GM23338 (cell line): ENCODE measurements at regions not wholly inside any gene's neighbourhood (a gene's known extent, or its start where the extent isn't known, plus 50 kb on each side); places are given as distances from the start of the nearest gene placed in this dataset.

ENCODE experiments used
- ATAC-seq: fragments of 200-7000 bp; cut with Tn5 transposase; 3 replicates; pipeline ENCODE4 v1.9.1; 2020
- DNase-seq: peaks from one replicate; pipeline ENCODE4 v3.0.0-alpha.2; 2015; ENCODE audit warnings: low spot score
- H2AFZ ChIP-seq: fragments of 200-600 bp; sonication (generic); 2 replicates; pipeline ENCODE4 v1.8.0; 2016; ENCODE audit warnings: antibody characterized with exemption, mild to moderate bottlenecking, moderate library complexity
- H3F3A ChIP-seq: fragments of 200-600 bp; sonication (generic); replicated peaks from 2 replicates; pipeline ENCODE4 v1.8.0; 2017; ENCODE audit warnings: antibody characterized with exemption, mixed run types, low read depth
- H3K27ac ChIP-seq: fragments of 200-600 bp; sonication (generic); 2 replicates; pipeline ENCODE4 v1.6.1; 2016; ENCODE audit warnings: low read depth
- H3K27me3 ChIP-seq: fragments of 200-600 bp; sonication (generic); 2 replicates; pipeline ENCODE4 v1.8.0; 2016; ENCODE audit warnings: mild to moderate bottlenecking, mixed run types, moderate library complexity; ENCODE audit not compliant: insufficient read depth
- H3K36me3 ChIP-seq: fragments of 200-600 bp; sonication (generic); 2 replicates; pipeline ENCODE4 v1.8.0; 2016; ENCODE audit warnings: mild to moderate bottlenecking; ENCODE audit not compliant: insufficient read depth
- H3K4me1 ChIP-seq: fragments of 200-600 bp; sonication (generic); 2 replicates; pipeline ENCODE4 v1.8.0; 2016; ENCODE audit warnings: mild to moderate bottlenecking, moderate library complexity; ENCODE audit not compliant: insufficient read depth
- H3K4me2 ChIP-seq: fragments of 200-600 bp; sonication (generic); 2 replicates; pipeline ENCODE4 v1.7.1; 2017; ENCODE audit warnings: mixed run types
- H3K4me3 ChIP-seq: fragments of 200-600 bp; sonication (generic); 2 replicates; pipeline ENCODE4 v1.6.1; 2016; ENCODE audit warnings: mixed run types
- H3K79me2 ChIP-seq: fragments of 200-600 bp; sonication (generic); replicated peaks from 2 replicates; pipeline ENCODE4 v1.8.0; 2017; ENCODE audit warnings: mild to moderate bottlenecking; ENCODE audit not compliant: insufficient read depth
- H3K9me2 ChIP-seq: fragments of 200-600 bp; sonication (generic); 2 replicates; pipeline ENCODE4 v1.8.0; 2017; ENCODE audit not compliant: insufficient read depth
- H4K20me1 ChIP-seq: fragments of 200-600 bp; sonication (generic); replicated peaks from 2 replicates; pipeline ENCODE4 v1.8.0; 2017; ENCODE audit warnings: mild to moderate bottlenecking; ENCODE audit not compliant: insufficient read depth
- H3K27ac Mint-ChIP-seq: 2 replicates; pipeline ENCODE4 v1.8.0; 2020; ENCODE audit warnings: inconsistent platforms, mild to moderate bottlenecking, moderate library complexity, mixed read lengths
- H3K27me3 Mint-ChIP-seq: 3 replicates; pipeline ENCODE4 v1.8.0; 2022; ENCODE audit warnings: low read depth, mild to moderate bottlenecking, moderate library complexity, mixed read lengths, inconsistent platforms; ENCODE audit not compliant: insufficient read depth, poor library complexity
- H3K36me3 Mint-ChIP-seq: 3 replicates; pipeline ENCODE4 v1.8.0; 2021; ENCODE audit warnings: low read depth, mild to moderate bottlenecking, inconsistent platforms, moderate library complexity, mixed read lengths
- H3K4me1 Mint-ChIP-seq: 3 replicates; pipeline ENCODE4 v1.8.0; 2020; ENCODE audit warnings: mild to moderate bottlenecking, inconsistent platforms, mixed read lengths
- H3K4me3 Mint-ChIP-seq: 3 replicates; pipeline ENCODE4 v1.8.0; 2021; ENCODE audit warnings: moderate library complexity, mild to moderate bottlenecking, inconsistent platforms, mixed read lengths
- H3K9me3 Mint-ChIP-seq: 3 replicates; pipeline ENCODE4 v1.8.0; 2020; ENCODE audit warnings: moderate library complexity, mild to moderate bottlenecking, inconsistent platforms, mixed read lengths
- CREB1 ChIP-seq: fragments of 250-450 bp; sonication (Bioruptor Pico); IDR thresholded peaks from 2 replicates; pipeline ENCODE4 v1.5.0; 2020; ENCODE audit warnings: low read depth, mild to moderate bottlenecking, moderate library complexity
- EZH2 ChIP-seq: fragments of 200-600 bp; sonication (generic); IDR thresholded peaks from one replicate; pipeline ENCODE4 v1.8.0; 2017; ENCODE audit warnings: antibody characterized with exemption, mild to moderate bottlenecking, low read depth; ENCODE audit not compliant: unreplicated experiment
- EZH2phosphoT487 ChIP-seq: fragments of 200-600 bp; sonication (generic); IDR thresholded peaks from one replicate; pipeline ENCODE4 v1.8.1; 2018; ENCODE audit warnings: antibody characterized with exemption; ENCODE audit not compliant: unreplicated experiment
- JUNB ChIP-seq: IDR thresholded peaks from one replicate; pipeline ENCODE4 v1.6.1; 2016; ENCODE audit warnings: antibody characterized with exemption; ENCODE audit not compliant: unreplicated experiment
- NANOG ChIP-seq: IDR thresholded peaks from 2 replicates; pipeline ENCODE4 v1.6.1; 2016; ENCODE audit warnings: antibody characterized with exemption, borderline replicate concordance
- POLR2AphosphoS5 ChIP-seq: IDR thresholded peaks from 2 replicates; pipeline ENCODE4 v1.6.1; 2016; ENCODE audit warnings: antibody characterized with exemption, low read depth
- STAT1 ChIP-seq: IDR thresholded peaks from one replicate; pipeline ENCODE4 v1.6.1; 2016; ENCODE audit warnings: antibody characterized with exemption; ENCODE audit not compliant: unreplicated experiment
- ZNF114 ChIP-seq: fragments of 250-450 bp; sonication (Bioruptor Pico); IDR thresholded peaks from 2 replicates; pipeline ENCODE4 v1.5.0; 2020; ENCODE audit warnings: mild to moderate bottlenecking, moderate library complexity
- ZNF331 ChIP-seq: fragments of 250-450 bp; sonication (Bioruptor Pico); IDR thresholded peaks from 2 replicates; pipeline ENCODE4 v1.5.0; 2020; ENCODE audit warnings: low read depth, mild to moderate bottlenecking, moderate library complexity
- TF ChIP-seq, protein P1 (sequence below): IDR thresholded peaks from one replicate; pipeline ENCODE4 v1.6.1; 2018; ENCODE audit warnings: antibody characterized with exemption; ENCODE audit not compliant: unreplicated experiment
- TF ChIP-seq, protein P2 (sequence below): fragments of 250-450 bp; sonication (Bioruptor Pico); IDR thresholded peaks from 2 replicates; pipeline ENCODE4 v1.5.0; 2020; ENCODE audit warnings: mild to moderate bottlenecking, moderate library complexity
- TF ChIP-seq, protein P3 (sequence below), 2 experiments: fragments of 200-600 bp in 1 of 2; sonication (generic) in 1 of 2; conservative IDR thresholded peaks; 2 replicates each; pipeline versions ENCODE4 v1.5.1 to v1.6.1; 2016 to 2017; ENCODE audit warnings: antibody characterized with exemption in 2 of 2, low read depth in 2 of 2, mild to moderate bottlenecking in 2 of 2, moderate library complexity in 1 of 2
- TF ChIP-seq, protein P4 (sequence below): IDR thresholded peaks from 2 replicates; pipeline ENCODE4 v1.6.1; 2016; ENCODE audit warnings: antibody characterized with exemption

DNA sequence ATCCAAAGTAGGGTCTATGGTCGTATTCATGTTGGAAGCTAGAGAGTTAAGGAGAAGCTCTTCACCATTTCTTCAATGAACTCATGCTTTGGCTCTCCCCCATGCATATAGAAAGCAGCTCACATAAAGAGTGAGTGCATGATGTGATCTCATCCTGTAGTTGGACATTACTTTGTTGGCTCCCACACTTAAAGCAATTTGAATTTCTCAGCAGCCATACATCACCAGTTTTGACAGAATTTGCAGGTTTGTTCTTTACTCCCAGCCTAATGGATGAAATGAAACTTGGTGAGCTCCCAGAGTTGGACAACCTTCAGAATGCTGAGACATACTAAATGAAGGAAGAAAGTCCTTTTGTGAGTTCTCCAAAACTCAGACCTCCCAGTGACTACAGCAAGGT, 613.5 kb downstream of the IQCM start:
- H3K79me2 ChIP-seq = no peaks in the 10 kb centered on the region
- no peak overlapping the region for H3K4me3 ChIP-seq
- H3F3A ChIP-seq = no peaks in the 10 kb centered on the region
- no peaks in the 10 kb centered on the region for H3K27me3 ChIP-seq
- H3K36me3 Mint-ChIP-seq = no peaks in the 10 kb centered on the region
- ATAC-seq = no peak
- H4K20me1 ChIP-seq = no peaks in the 10 kb centered on the region
- H3K27ac Mint-ChIP-seq = no peak overlapping the region
- no peaks in the 10 kb centered on the region for H3K4me1 ChIP-seq
- H2AFZ ChIP-seq = no peak overlapping the region
- no peak for DNase-seq
- H3K4me2 ChIP-seq = no peak overlapping the region
- peaks cover 2% of the 10 kb centered on the region; the same call in 1 of the 3 replicates for H3K4me1 Mint-ChIP-seq
- no peaks in the 10 kb centered on the region for H3K9me2 ChIP-seq
- no peaks in the 10 kb centered on the region for H3K9me3 Mint-ChIP-seq
- TF ChIP-seq ZNF114 (no peak), POLR2AphosphoS5 (no peak), STAT1 (no peak), ZNF331 (CRISPR knock-in tag) (no peak), EZH2 (no peak), JUNB (no peak), NANOG (no peak), EZH2phosphoT487 (no peak), CREB1 (CRISPR knock-in tag) (no peak)
- TF ChIP-seq, protein P1, sequence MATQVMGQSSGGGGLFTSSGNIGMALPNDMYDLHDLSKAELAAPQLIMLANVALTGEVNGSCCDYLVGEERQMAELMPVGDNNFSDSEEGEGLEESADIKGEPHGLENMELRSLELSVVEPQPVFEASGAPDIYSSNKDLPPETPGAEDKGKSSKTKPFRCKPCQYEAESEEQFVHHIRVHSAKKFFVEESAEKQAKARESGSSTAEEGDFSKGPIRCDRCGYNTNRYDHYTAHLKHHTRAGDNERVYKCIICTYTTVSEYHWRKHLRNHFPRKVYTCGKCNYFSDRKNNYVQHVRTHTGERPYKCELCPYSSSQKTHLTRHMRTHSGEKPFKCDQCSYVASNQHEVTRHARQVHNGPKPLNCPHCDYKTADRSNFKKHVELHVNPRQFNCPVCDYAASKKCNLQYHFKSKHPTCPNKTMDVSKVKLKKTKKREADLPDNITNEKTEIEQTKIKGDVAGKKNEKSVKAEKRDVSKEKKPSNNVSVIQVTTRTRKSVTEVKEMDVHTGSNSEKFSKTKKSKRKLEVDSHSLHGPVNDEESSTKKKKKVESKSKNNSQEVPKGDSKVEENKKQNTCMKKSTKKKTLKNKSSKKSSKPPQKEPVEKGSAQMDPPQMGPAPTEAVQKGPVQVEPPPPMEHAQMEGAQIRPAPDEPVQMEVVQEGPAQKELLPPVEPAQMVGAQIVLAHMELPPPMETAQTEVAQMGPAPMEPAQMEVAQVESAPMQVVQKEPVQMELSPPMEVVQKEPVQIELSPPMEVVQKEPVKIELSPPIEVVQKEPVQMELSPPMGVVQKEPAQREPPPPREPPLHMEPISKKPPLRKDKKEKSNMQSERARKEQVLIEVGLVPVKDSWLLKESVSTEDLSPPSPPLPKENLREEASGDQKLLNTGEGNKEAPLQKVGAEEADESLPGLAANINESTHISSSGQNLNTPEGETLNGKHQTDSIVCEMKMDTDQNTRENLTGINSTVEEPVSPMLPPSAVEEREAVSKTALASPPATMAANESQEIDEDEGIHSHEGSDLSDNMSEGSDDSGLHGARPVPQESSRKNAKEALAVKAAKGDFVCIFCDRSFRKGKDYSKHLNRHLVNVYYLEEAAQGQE = no peak
- TF ChIP-seq, protein P2, sequence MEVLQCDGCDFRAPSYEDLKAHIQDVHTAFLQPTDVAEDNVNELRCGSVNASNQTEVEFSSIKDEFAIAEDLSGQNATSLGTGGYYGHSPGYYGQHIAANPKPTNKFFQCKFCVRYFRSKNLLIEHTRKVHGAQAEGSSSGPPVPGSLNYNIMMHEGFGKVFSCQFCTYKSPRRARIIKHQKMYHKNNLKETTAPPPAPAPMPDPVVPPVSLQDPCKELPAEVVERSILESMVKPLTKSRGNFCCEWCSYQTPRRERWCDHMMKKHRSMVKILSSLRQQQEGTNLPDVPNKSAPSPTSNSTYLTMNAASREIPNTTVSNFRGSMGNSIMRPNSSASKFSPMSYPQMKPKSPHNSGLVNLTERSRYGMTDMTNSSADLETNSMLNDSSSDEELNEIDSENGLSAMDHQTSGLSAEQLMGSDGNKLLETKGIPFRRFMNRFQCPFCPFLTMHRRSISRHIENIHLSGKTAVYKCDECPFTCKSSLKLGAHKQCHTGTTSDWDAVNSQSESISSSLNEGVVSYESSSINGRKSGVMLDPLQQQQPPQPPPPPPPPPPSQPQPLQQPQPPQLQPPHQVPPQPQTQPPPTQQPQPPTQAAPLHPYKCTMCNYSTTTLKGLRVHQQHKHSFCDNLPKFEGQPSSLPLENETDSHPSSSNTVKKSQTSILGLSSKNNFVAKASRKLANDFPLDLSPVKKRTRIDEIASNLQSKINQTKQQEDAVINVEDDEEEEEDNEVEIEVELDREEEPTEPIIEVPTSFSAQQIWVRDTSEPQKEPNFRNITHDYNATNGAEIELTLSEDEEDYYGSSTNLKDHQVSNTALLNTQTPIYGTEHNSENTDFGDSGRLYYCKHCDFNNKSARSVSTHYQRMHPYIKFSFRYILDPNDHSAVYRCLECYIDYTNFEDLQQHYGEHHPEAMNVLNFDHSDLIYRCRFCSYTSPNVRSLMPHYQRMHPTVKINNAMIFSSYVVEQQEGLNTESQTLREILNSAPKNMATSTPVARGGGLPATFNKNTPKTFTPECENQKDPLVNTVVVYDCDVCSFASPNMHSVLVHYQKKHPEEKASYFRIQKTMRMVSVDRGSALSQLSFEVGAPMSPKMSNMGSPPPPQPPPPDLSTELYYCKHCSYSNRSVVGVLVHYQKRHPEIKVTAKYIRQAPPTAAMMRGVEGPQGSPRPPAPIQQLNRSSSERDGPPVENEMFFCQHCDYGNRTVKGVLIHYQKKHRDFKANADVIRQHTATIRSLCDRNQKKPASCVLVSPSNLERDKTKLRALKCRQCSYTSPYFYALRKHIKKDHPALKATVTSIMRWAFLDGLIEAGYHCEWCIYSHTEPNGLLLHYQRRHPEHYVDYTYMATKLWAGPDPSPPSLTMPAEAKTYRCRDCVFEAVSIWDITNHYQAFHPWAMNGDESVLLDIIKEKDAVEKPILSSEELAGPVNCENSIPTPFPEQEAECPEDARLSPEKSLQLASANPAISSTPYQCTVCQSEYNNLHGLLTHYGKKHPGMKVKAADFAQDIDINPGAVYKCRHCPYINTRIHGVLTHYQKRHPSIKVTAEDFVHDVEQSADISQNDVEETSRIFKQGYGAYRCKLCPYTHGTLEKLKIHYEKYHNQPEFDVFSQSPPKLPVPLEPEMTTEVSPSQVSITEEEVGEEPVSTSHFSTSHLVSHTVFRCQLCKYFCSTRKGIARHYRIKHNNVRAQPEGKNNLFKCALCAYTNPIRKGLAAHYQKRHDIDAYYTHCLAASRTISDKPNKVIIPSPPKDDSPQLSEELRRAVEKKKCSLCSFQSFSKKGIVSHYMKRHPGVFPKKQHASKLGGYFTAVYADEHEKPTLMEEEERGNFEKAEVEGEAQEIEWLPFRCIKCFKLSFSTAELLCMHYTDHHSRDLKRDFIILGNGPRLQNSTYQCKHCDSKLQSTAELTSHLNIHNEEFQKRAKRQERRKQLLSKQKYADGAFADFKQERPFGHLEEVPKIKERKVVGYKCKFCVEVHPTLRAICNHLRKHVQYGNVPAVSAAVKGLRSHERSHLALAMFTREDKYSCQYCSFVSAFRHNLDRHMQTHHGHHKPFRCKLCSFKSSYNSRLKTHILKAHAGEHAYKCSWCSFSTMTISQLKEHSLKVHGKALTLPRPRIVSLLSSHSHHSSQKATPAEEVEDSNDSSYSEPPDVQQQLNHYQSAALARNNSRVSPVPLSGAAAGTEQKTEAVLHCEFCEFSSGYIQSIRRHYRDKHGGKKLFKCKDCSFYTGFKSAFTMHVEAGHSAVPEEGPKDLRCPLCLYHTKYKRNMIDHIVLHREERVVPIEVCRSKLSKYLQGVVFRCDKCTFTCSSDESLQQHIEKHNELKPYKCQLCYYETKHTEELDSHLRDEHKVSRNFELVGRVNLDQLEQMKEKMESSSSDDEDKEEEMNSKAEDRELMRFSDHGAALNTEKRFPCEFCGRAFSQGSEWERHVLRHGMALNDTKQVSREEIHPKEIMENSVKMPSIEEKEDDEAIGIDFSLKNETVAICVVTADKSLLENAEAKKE = no peak
- TF ChIP-seq, protein P3, sequence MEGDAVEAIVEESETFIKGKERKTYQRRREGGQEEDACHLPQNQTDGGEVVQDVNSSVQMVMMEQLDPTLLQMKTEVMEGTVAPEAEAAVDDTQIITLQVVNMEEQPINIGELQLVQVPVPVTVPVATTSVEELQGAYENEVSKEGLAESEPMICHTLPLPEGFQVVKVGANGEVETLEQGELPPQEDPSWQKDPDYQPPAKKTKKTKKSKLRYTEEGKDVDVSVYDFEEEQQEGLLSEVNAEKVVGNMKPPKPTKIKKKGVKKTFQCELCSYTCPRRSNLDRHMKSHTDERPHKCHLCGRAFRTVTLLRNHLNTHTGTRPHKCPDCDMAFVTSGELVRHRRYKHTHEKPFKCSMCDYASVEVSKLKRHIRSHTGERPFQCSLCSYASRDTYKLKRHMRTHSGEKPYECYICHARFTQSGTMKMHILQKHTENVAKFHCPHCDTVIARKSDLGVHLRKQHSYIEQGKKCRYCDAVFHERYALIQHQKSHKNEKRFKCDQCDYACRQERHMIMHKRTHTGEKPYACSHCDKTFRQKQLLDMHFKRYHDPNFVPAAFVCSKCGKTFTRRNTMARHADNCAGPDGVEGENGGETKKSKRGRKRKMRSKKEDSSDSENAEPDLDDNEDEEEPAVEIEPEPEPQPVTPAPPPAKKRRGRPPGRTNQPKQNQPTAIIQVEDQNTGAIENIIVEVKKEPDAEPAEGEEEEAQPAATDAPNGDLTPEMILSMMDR (conservative IDR thresholded peaks at IDR 0.05; ENCODE audit: low read depth in 2 of 2) = no peak
- TF ChIP-seq, protein P4, sequence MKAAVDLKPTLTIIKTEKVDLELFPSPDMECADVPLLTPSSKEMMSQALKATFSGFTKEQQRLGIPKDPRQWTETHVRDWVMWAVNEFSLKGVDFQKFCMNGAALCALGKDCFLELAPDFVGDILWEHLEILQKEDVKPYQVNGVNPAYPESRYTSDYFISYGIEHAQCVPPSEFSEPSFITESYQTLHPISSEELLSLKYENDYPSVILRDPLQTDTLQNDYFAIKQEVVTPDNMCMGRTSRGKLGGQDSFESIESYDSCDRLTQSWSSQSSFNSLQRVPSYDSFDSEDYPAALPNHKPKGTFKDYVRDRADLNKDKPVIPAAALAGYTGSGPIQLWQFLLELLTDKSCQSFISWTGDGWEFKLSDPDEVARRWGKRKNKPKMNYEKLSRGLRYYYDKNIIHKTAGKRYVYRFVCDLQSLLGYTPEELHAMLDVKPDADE = no peak
- peaks cover 1% of the 10 kb centered on the region for H3K27me3 Mint-ChIP-seq
- H3K27ac ChIP-seq = no peak overlapping the region
- H3K36me3 ChIP-seq = no peaks in the 10 kb centered on the region
- no peak overlapping the region for H3K4me3 Mint-ChIP-seq
